ENCODE measurements at regions not wholly inside any gene's neighbourhood (a gene's known extent, or its start where the extent isn't known, plus 50 kb on each side); places are given as distances from the start of the nearest gene placed in this dataset.

DNA sequence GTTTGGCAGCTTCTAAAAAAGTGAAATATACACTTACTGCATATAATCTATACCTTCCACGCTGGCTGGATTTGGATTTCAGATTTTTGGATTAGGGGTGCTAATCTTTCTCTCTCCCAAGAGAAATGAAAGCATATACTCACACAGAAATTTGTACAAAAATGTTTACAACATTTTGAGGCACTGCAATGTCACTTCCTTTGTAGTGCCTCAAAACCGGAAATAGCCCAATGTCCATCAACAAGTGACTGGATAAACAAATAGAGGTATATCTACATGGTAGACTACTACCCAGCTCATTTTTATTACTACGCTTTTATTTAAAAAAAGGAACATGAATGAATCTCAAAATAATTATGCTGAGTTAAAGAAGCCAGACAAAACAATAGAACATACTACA, 74.0 kb upstream of the MIER3 start:
- H3K4me3 ChIP-seq (replicated peaks in 1 of 2; ENCODE audit: low read depth in 2 of 2, low read length in 2 of 2): no peak overlapping the region
- TF ChIP-seq, protein P1, sequence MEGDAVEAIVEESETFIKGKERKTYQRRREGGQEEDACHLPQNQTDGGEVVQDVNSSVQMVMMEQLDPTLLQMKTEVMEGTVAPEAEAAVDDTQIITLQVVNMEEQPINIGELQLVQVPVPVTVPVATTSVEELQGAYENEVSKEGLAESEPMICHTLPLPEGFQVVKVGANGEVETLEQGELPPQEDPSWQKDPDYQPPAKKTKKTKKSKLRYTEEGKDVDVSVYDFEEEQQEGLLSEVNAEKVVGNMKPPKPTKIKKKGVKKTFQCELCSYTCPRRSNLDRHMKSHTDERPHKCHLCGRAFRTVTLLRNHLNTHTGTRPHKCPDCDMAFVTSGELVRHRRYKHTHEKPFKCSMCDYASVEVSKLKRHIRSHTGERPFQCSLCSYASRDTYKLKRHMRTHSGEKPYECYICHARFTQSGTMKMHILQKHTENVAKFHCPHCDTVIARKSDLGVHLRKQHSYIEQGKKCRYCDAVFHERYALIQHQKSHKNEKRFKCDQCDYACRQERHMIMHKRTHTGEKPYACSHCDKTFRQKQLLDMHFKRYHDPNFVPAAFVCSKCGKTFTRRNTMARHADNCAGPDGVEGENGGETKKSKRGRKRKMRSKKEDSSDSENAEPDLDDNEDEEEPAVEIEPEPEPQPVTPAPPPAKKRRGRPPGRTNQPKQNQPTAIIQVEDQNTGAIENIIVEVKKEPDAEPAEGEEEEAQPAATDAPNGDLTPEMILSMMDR (IDR thresholded peaks at IDR 0.05; ENCODE audit: low read depth, low read length): no peak

DNA sequence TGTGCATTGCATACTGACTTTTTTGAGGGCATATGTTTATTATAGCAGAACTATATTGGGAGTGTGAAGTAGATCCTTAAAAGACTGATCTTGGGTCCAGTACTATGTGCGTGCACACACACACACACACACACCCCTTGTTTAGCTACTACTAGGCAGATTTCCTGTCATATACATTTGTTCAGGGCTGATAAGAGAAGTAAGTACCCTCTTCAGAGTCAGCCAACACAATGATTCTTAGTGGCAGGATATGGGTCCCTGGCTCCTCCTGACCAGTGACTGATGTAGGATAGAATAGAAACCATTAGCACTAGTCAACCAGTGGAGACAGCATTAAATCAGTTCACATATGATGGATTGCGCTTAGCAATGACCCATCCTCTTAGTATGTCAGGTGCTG, 76.2 kb upstream of the MIER3 start:
- no peak overlapping the region for H3K4me3 ChIP-seq (replicated peaks in 1 of 2; ENCODE audit: low read depth in 2 of 2, low read length in 2 of 2)
- no peak for DNase-seq (ENCODE audit: low read depth in 2 of 2)
- TF ChIP-seq, protein P1 (IDR thresholded peaks at IDR 0.05; ENCODE audit: low read depth, low read length): no peak

More for the DNA sequence above, 74.0 kb upstream of the MIER3 start:
- DNase-seq (ENCODE audit: low read depth in 2 of 2): no peak

DNA sequence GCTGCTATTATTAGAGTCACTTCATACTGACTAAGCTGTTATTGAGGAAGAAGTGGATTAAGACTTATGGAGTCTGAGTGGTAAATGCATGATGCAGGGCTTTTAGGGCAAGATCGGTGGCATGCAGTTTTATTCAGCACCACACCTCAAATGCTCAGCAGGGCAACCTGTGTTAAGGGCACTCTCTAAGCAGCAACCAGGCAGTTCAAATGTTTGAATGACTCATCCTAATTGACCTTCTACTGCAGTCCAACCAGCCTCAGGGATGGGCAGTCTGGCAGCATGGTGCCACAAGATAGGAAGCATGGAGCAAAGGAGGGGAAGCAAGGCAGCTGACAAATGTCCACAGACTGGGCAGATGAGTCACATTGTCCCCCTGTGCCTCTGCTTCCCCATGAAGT, 80.2 kb upstream of the MIER3 start:
- TF ChIP-seq, protein P1 (IDR thresholded peaks at IDR 0.05; ENCODE audit: low read depth, low read length): no peak
- H3K4me3 ChIP-seq (replicated peaks in 1 of 2; ENCODE audit: low read depth in 2 of 2, low read length in 2 of 2): no peak overlapping the region
- no peak for DNase-seq (ENCODE audit: low read depth in 2 of 2)

DNA sequence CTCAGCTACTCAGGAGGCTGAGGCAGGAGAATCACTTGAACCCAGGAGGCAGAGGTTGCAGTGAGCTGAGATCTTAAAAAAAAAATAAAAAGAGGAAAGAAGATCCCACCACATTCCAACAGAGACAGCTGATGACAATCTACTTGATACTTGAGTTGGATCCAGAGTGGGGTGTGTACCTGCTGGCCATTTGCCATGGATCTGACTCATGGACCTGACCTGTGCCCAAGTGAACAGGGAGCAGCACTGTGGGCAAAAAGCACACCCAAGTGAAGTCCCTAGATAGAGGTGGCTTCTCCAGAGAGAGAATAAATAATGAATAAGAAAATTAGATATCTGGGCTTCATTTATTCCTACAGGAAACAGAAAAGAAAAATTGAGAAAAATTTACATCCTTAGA, 81.2 kb upstream of the MIER3 start:
- TF ChIP-seq, protein P1 (IDR thresholded peaks at IDR 0.05; ENCODE audit: low read depth, low read length): no peak
- no peak for DNase-seq (ENCODE audit: low read depth in 2 of 2)
- no peak overlapping the region for H3K4me3 ChIP-seq (replicated peaks in 1 of 2; ENCODE audit: low read depth in 2 of 2, low read length in 2 of 2)

DNA sequence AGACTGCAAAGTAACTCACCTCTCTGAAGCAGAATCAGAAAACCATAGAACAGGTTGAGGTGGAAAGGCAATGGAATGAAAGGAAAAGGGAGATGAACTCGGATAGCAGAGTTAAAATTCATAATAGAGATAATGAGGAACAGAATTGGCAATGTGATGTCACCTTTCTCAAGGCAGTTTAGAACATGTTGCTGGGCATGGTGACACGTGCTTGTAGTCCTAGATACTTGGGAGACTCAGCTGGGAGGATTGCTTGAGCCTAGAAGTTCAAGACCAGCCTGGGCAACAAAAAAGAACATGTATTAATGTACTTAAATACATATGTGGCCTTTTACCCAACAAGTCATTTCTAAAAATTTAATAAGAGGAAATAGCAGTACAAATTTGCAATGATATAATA, 81.6 kb upstream of the MIER3 start:
- TF ChIP-seq, protein P1 (IDR thresholded peaks at IDR 0.05; ENCODE audit: low read depth, low read length): no peak

DNA sequence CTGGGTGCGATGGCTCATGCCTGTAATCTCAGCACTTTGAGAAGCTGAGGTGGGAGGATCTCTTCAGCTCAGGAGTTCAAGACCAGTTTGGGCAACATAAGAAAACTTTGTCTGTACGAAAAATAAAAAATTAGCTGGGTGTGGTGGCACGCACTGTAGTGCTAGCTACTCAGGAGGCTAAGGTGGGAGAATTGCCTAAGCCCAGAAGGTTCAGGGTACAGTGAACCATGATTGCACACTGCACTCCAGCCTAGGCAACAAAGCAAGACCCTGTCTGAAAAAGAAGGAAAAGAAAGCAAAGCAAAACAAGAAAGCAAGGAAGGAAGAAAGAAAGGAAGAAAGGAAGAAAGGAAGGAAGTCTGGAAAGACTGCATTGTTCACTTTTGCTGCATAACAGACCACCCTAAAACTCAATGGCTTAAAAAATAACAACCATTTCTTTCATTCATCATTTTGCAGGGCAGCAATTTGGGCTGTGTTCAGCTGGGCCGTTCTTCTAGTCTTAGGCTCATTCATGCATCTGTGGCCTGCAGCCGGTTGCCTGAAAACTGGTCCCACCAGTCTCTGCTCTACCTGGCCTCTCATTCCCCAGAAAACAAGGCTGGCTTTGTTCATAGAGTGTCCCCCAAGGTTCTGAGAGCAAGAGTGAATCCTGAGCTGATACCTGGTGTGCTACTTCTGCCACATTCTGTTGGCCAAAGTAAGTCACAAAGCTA, 82.4 kb upstream of the MIER3 start:
- no peak overlapping the region for H3K4me3 ChIP-seq (replicated peaks in 1 of 2; ENCODE audit: low read depth in 2 of 2, low read length in 2 of 2)
- no peak for DNase-seq (ENCODE audit: low read depth in 2 of 2)

More for the DNA sequence above, 81.6 kb upstream of the MIER3 start:
- no peak overlapping the region for H3K4me3 ChIP-seq (replicated peaks in 1 of 2; ENCODE audit: low read depth in 2 of 2, low read length in 2 of 2)
- DNase-seq (ENCODE audit: low read depth in 2 of 2): no peak

More for the DNA sequence above, 82.4 kb upstream of the MIER3 start:
- TF ChIP-seq, protein P1 (IDR thresholded peaks at IDR 0.05; ENCODE audit: low read depth, low read length): no peak
